ENCODE measurements at regions not wholly inside any gene's neighbourhood (a gene's known extent, or its start where the extent isn't known, plus 50 kb on each side); places are given as distances from the start of the nearest gene placed in this dataset.

DNA sequence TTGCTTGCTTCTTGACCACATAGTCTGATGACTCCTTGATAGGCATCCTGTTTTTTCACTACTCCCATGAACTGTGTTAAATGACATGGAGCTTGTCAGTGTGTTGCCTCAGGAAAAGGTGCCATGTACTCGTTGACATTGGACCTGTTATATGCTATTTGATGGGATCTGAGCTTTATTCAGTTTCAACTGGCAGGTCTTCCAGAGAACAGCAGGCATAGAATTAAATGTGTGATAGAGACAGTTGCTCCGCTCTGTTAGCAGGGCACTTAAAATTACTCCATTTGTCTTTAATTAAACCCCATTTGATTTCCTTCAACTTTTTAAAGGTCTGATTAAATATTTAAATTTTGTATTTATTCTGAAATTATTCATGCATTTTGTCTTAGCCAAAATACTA lies 189.7 kb upstream of the ADGRL4 start:
- no peak for TF ChIP-seq NR2F6 (IDR thresholded peaks at IDR 0.05)
- no peak for TF ChIP-seq NR2F6 (CRISPR knock-in tag; IDR thresholded peaks at IDR 0.05)
- TF ChIP-seq MED8 (CRISPR knock-in tag; IDR thresholded peaks at IDR 0.05; ENCODE audit: insufficient replicate concordance), result no peak
- TF ChIP-seq RXRA (CRISPR knock-in tag; IDR thresholded peaks at IDR 0.05), result no peak
- no peak for TF ChIP-seq SP2 (CRISPR knock-in tag; IDR thresholded peaks at IDR 0.05)
- TF ChIP-seq POLR2A (IDR thresholded peaks at IDR 0.05; ENCODE audit: insufficient read depth in 1 of 2, low read depth in 2 of 2, low read length in 2 of 2), result no peak
- TF ChIP-seq EED (CRISPR knock-in tag; IDR thresholded peaks at IDR 0.05), result no peak
- TF ChIP-seq, protein P1, sequence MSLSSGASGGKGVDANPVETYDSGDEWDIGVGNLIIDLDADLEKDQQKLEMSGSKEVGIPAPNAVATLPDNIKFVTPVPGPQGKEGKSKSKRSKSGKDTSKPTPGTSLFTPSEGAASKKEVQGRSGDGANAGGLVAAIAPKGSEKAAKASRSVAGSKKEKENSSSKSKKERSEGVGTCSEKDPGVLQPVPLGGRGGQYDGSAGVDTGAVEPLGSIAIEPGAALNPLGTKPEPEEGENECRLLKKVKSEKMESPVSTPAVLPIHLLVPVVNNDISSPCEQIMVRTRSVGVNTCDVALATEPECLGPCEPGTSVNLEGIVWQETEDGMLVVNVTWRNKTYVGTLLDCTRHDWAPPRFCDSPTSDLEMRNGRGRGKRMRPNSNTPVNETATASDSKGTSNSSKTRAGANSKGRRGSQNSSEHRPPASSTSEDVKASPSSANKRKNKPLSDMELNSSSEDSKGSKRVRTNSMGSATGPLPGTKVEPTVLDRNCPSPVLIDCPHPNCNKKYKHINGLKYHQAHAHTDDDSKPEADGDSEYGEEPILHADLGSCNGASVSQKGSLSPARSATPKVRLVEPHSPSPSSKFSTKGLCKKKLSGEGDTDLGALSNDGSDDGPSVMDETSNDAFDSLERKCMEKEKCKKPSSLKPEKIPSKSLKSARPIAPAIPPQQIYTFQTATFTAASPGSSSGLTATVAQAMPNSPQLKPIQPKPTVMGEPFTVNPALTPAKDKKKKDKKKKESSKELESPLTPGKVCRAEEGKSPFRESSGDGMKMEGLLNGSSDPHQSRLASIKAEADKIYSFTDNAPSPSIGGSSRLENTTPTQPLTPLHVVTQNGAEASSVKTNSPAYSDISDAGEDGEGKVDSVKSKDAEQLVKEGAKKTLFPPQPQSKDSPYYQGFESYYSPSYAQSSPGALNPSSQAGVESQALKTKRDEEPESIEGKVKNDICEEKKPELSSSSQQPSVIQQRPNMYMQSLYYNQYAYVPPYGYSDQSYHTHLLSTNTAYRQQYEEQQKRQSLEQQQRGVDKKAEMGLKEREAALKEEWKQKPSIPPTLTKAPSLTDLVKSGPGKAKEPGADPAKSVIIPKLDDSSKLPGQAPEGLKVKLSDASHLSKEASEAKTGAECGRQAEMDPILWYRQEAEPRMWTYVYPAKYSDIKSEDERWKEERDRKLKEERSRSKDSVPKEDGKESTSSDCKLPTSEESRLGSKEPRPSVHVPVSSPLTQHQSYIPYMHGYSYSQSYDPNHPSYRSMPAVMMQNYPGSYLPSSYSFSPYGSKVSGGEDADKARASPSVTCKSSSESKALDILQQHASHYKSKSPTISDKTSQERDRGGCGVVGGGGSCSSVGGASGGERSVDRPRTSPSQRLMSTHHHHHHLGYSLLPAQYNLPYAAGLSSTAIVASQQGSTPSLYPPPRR (CRISPR knock-in tag; IDR thresholded peaks at IDR 0.05; ENCODE audit: borderline replicate concordance), result no peak
- TF ChIP-seq CAMTA2 (CRISPR knock-in tag; IDR thresholded peaks at IDR 0.05; ENCODE audit: borderline replicate concordance), result no peak
- TF ChIP-seq SALL2 (CRISPR knock-in tag; IDR thresholded peaks at IDR 0.05), result no peak
- no peak for TF ChIP-seq RFX5 (IDR thresholded peaks at IDR 0.05; ENCODE audit: low read depth, low read length)
- TF ChIP-seq EP300 (IDR thresholded peaks at IDR 0.05; ENCODE audit: low read depth in 2 of 2, low read length in 2 of 2), result no peak
- no peak for TF ChIP-seq EP300 (CRISPR knock-in tag; IDR thresholded peaks at IDR 0.05; ENCODE audit: borderline replicate concordance)
- TF ChIP-seq CENPT (CRISPR knock-in tag; IDR thresholded peaks at IDR 0.05; ENCODE audit: low read depth), result no peak
- TF ChIP-seq, protein P2, sequence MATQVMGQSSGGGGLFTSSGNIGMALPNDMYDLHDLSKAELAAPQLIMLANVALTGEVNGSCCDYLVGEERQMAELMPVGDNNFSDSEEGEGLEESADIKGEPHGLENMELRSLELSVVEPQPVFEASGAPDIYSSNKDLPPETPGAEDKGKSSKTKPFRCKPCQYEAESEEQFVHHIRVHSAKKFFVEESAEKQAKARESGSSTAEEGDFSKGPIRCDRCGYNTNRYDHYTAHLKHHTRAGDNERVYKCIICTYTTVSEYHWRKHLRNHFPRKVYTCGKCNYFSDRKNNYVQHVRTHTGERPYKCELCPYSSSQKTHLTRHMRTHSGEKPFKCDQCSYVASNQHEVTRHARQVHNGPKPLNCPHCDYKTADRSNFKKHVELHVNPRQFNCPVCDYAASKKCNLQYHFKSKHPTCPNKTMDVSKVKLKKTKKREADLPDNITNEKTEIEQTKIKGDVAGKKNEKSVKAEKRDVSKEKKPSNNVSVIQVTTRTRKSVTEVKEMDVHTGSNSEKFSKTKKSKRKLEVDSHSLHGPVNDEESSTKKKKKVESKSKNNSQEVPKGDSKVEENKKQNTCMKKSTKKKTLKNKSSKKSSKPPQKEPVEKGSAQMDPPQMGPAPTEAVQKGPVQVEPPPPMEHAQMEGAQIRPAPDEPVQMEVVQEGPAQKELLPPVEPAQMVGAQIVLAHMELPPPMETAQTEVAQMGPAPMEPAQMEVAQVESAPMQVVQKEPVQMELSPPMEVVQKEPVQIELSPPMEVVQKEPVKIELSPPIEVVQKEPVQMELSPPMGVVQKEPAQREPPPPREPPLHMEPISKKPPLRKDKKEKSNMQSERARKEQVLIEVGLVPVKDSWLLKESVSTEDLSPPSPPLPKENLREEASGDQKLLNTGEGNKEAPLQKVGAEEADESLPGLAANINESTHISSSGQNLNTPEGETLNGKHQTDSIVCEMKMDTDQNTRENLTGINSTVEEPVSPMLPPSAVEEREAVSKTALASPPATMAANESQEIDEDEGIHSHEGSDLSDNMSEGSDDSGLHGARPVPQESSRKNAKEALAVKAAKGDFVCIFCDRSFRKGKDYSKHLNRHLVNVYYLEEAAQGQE (IDR thresholded peaks at IDR 0.05; ENCODE audit: borderline replicate concordance in 1 of 2, low read depth in 1 of 2, low read length in 2 of 2), result no peak

All from HepG2 (cell line).